ENCODE measurements at regions not wholly inside any gene's neighbourhood (a gene's known extent, or its start where the extent isn't known, plus 50 kb on each side); places are given as distances from the start of the nearest gene placed in this dataset.
A peak's percentile ranks its signal among the peaks of the same experiment; 100 is the strongest.

DNA sequence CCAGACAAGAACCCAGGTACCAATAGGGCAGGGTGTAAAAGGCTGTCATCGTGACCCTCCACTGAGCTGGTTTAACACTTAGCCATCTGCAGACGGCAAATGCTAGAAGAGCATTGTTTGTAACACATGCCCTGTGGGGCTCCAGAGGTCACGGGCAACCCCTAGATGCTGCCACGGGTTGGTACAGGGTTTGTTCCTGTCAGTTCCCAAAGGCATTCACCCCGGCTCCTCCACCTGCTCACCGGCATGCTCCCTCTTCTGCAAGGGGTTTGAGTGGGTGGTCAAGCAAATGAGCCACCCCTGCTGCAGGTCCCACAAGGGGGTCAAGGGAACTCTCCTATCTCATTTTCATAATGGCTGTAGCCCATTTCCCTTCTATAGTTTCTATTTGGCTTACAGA lies 229.3 kb downstream of the ZPLD1 start:
- H3K9me3 Mint-ChIP-seq (ENCODE audit: low read depth), result no peaks in the 10 kb centered on the region
- ChIA-PET CTCF (interaction anchor here (2.6 kb wide), 1 partner anchor 9 kb away, joined by 13 read pairs; no protein-coding TSS in a partner anchor), POLR2A (no interaction called here)
- no peak overlapping the region for H3K4me3 Mint-ChIP-seq
- intact Hi-C loops (cut with DNase I, micrococcal nuclease), result no loop called here
- no peak for ATAC-seq
- no peak overlapping the region for H3K27ac Mint-ChIP-seq
- no peaks in the 10 kb centered on the region for H3K4me1 Mint-ChIP-seq
- H3K27me3 Mint-ChIP-seq, result peaks cover 12% of the 10 kb centered on the region
- no peaks in the 10 kb centered on the region for H3K36me3 Mint-ChIP-seq (ENCODE audit: low read depth)
- no peak for DNase-seq

DNA sequence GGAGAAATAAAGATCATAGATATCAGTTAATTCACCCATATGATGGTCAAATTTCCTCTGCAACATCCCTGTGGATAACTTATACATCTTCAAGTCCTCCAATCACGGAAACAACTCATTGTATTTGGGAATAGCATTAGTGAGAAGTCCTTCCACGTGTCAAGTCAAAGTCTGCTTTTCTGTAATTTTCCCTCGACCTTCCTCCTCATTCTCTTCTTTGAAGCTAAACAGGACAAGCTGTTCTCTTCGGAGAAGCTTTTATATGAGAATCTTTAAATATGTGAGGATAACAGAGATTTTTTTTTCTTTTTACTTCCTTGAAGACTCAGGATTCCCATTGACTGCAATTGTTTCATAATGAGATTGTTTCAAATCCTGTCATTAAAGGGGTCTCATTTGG lies 230.4 kb downstream of the ZPLD1 start:
- no peak overlapping the region for H3K27ac Mint-ChIP-seq
- ChIA-PET CTCF (interaction anchor here (0.6 to 2.6 kb wide), 2 partner anchors 8 to 553 kb away, joined by 4 to 13 read pairs; no protein-coding TSS in a partner anchor), POLR2A (no interaction called here)
- no peak overlapping the region for H3K4me3 Mint-ChIP-seq
- ATAC-seq (no peak), DNase-seq (no peak)
- peaks cover 12% of the 10 kb centered on the region for H3K27me3 Mint-ChIP-seq
- H3K4me1 Mint-ChIP-seq, result no peaks in the 10 kb centered on the region
- no peaks in the 10 kb centered on the region for H3K36me3 Mint-ChIP-seq (ENCODE audit: low read depth)
- no peaks in the 10 kb centered on the region for H3K9me3 Mint-ChIP-seq (ENCODE audit: low read depth)
- intact Hi-C loops (cut with DNase I, micrococcal nuclease), result no loop called here

DNA sequence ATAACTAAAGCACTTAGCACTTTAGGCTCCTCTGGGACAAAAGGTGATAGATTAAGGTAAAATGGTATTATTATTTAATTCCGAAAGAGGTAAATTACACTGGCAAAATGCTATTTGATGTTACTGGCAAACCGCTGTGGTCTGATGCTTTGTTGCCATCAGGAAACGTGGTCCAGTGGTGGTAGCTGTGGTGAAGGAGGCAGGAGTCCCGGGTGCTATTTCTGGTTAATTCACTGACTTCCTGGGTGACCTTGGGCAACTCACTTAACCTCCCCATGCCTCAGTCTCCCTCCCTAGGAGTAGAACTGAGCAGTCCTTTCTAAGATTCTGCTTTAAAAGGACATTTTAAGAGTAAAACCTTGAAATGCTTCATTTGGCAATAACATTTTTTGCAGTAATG lies 233.4 kb downstream of the ZPLD1 start:
- intact Hi-C loops (cut with DNase I, micrococcal nuclease), result no loop called here
- H3K36me3 Mint-ChIP-seq (ENCODE audit: low read depth), result no peaks in the 10 kb centered on the region
- no peak overlapping the region for H3K27ac Mint-ChIP-seq
- no peak for ATAC-seq
- peaks cover 23% of the 10 kb centered on the region for H3K27me3 Mint-ChIP-seq
- DNase-seq, result no peak
- no peaks in the 10 kb centered on the region for H3K9me3 Mint-ChIP-seq (ENCODE audit: low read depth)
- H3K4me1 Mint-ChIP-seq, result no peaks in the 10 kb centered on the region
- POLR2A ChIA-PET, result no interaction called here
- CTCF ChIA-PET, result no interaction called here
- no peak overlapping the region for H3K4me3 Mint-ChIP-seq

DNA sequence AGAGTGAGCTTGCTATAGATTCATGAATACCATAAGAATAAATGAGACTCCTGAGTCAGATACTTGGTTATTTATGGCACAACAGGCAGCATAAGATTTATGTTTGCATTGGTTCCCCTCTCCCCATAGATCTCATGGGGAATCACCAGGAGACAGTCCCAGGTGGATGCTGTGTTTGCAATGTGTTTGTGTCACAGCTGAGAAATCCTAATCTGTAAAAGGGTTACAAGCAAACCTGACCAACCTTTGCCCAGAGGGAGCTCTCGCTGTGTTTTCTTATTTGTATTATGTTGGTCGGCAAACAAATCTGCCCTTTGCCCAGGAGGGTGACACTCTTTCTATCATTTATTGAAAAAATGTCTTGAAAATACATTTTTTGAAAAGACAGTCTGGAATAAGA lies 236.2 kb downstream of the ZPLD1 start:
- POLR2A ChIA-PET, result no interaction called here
- CTCF ChIA-PET, result interaction anchor here (0.6 to 2.3 kb wide), 5 partner anchors 10 to 1124 kb away, joined by 3 to 6 read pairs (median 4); no protein-coding TSS in a partner anchor
- Mint-ChIP-seq H3K9me3 (ENCODE audit: low read depth) (no peaks in the 10 kb centered on the region), H3K27ac (no peak overlapping the region), H3K4me1 (no peaks in the 10 kb centered on the region), H3K4me3 (no peak overlapping the region), H3K36me3 (ENCODE audit: low read depth) (no peaks in the 10 kb centered on the region), H3K27me3 (peaks cover 16% of the 10 kb centered on the region)
- ATAC-seq, result no peak
- intact Hi-C loops (cut with DNase I, micrococcal nuclease), result loop anchor here in 1 of 2 experiments (5.0 to 10.0 kb wide), 2 partner anchors 434 to 854 kb away; no protein-coding TSS in a partner anchor
- DNase-seq, result no peak

DNA sequence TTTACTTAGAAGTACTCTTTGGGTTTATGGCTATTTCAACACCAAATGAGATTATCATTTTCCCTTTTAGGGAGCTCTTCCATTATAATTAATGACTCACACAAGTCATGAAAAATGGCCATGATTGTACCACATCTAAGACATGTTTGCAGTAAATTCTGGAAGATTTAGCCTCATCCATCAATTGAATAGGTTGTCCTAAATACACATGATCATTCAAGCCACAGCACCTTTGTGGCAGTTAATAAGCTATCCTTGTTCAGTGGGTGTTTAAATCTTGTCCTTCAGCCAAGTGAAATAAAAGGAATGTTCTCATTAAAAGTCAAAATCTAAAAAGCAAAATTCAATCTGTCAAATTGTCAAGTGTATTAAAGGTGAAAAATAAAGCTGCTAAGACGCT lies 237.5 kb downstream of the ZPLD1 start:
- Mint-ChIP-seq H3K27ac (no peak overlapping the region), H3K27me3 (peaks cover 13% of the 10 kb centered on the region), H3K36me3 (ENCODE audit: low read depth) (no peaks in the 10 kb centered on the region), H3K9me3 (ENCODE audit: low read depth) (no peaks in the 10 kb centered on the region), H3K4me1 (no peaks in the 10 kb centered on the region), H3K4me3 (no peak overlapping the region)
- DNase-seq (no peak), ATAC-seq (no peak)
- intact Hi-C loops (cut with DNase I, micrococcal nuclease), result loop anchor here in 1 of 2 experiments (5.0 to 10.0 kb wide), 2 partner anchors 435 to 852 kb away; no protein-coding TSS in a partner anchor
- CTCF ChIA-PET, result interaction anchor here (0.6 to 2.2 kb wide), 11 partner anchors 7 to 1801 kb away, joined by 3 to 13 read pairs (median 4); no protein-coding TSS in a partner anchor
- POLR2A ChIA-PET, result no interaction called here

DNA sequence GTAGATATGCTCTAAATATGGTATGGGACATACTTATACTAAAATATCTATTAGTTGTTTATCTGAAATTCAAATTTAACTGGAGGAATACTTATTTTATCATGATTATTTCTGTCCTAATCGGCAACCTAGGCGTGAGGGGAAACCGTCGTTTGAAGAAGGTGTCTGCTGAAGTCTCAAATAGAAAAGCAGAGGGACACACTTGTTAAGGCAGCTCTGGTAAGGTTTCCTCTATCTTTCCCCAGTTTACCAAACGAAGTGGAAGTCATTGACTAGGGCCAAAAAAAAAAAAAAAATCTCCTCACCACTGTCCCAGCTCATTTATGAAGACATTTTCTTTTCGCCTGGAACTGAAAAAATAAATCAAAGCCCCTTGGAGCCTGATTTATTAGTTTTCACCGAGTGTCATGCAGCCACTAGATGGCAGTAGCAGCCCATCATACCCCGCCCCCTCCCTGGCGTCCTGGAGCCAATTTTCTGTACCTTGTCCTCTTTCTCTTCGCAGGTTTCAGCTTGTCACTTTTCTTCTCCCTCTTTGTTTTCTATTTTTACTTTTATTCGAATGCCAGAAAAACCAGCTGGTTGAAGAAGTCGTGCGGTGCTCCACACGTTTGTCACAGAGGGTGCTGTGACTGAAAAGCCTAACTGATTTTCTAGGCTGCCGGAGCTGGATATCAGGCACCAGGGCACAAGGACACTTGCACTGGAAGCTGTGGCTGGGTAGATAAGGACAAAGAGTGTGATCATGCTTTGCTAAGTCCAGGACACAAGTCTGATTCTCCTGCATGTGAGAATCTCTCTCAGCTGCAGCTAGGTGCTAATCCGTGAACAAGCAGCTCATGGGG lies 238.7 kb downstream of the ZPLD1 start:
- intact Hi-C loops (cut with DNase I, micrococcal nuclease), result loop anchor here in 1 of 2 experiments (5.0 to 10.0 kb wide), 2 partner anchors 436 to 851 kb away; no protein-coding TSS in a partner anchor
- DNase-seq (peak; percentile 80), ATAC-seq (peak; percentile 33)
- Mint-ChIP-seq H3K27ac (no peak overlapping the region), H3K4me1 (no peaks in the 10 kb centered on the region), H3K4me3 (no peak overlapping the region), H3K36me3 (ENCODE audit: low read depth) (no peaks in the 10 kb centered on the region), H3K27me3 (peaks cover 11% of the 10 kb centered on the region), H3K9me3 (ENCODE audit: low read depth) (no peaks in the 10 kb centered on the region)
- POLR2A ChIA-PET, result no interaction called here
- CTCF ChIA-PET, result interaction anchor here (0.6 to 2.2 kb wide), 20 partner anchors 9 to 1345 kb away, joined by 3 to 13 read pairs (median 3); no protein-coding TSS in a partner anchor

DNA sequence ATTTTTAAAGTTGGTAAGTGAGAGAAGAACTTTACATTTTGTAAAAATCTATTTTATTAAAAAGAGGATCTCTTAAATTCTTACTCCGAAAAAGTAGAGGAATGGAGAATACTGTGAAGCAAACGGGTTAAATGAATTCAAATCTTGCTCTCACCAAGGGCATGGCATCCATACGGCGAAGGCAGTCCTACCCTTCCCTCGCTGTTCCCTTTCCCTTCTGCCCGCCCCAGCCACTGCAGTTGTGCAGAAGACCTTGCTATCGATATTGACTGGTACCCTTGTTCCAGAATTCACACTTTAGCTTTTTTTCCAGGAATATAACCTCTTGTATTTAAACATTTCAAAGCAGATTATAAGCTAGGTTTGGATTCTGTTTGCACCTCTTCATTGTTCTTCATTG lies 239.5 kb downstream of the ZPLD1 start:
- no peaks in the 10 kb centered on the region for H3K36me3 Mint-ChIP-seq (ENCODE audit: low read depth)
- intact Hi-C loops (cut with DNase I, micrococcal nuclease), result loop anchor here in 1 of 2 experiments (5.0 to 10.0 kb wide), 2 partner anchors 437 to 851 kb away; no protein-coding TSS in a partner anchor
- no peak for ATAC-seq
- no peak overlapping the region for H3K4me3 Mint-ChIP-seq
- no peak overlapping the region for H3K27ac Mint-ChIP-seq
- no peak for DNase-seq
- POLR2A ChIA-PET, result interaction anchor here (0.6 to 1.0 kb wide), 2 partner anchors 13 to 1325 kb away, joined by 3 to 5 read pairs; no protein-coding TSS in a partner anchor
- CTCF ChIA-PET, result interaction anchor here (0.6 to 2.2 kb wide), 10 partner anchors 9 to 445 kb away, joined by 3 to 13 read pairs (median 5); no protein-coding TSS in a partner anchor
- H3K4me1 Mint-ChIP-seq, result no peaks in the 10 kb centered on the region
- H3K9me3 Mint-ChIP-seq (ENCODE audit: low read depth), result no peaks in the 10 kb centered on the region
- H3K27me3 Mint-ChIP-seq, result peaks cover 11% of the 10 kb centered on the region

DNA sequence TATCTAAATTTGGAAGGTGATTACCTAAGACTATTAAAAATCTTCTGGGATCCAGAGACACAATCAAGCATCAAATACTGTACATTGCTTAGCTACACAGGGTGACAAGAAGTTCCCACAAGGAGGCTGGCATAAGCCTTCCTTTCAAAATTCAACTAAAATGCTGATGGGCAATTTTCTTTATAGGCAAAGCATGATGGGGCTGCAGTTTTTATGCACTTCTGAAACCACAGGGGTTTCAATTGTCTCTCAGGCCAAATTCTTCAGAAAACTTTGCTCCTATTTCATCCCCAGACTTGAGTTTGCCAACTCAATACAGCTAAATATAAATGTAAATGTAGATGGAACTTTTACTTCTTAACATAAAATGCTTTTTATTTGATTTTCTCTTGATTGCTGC lies 241.6 kb downstream of the ZPLD1 start:
- CTCF ChIA-PET, result no interaction called here
- intact Hi-C loops (cut with DNase I, micrococcal nuclease), result loop anchor here in 1 of 2 experiments (10.0 kb wide), 1 partner anchor 848 kb away; no protein-coding TSS in a partner anchor
- Mint-ChIP-seq H3K4me1 (no peaks in the 10 kb centered on the region), H3K4me3 (no peak overlapping the region), H3K27ac (no peak overlapping the region), H3K36me3 (ENCODE audit: low read depth) (no peaks in the 10 kb centered on the region), H3K27me3 (peaks cover 12% of the 10 kb centered on the region), H3K9me3 (ENCODE audit: low read depth) (no peaks in the 10 kb centered on the region)
- POLR2A ChIA-PET, result no interaction called here
- no peak for ATAC-seq
- no peak for DNase-seq

DNA sequence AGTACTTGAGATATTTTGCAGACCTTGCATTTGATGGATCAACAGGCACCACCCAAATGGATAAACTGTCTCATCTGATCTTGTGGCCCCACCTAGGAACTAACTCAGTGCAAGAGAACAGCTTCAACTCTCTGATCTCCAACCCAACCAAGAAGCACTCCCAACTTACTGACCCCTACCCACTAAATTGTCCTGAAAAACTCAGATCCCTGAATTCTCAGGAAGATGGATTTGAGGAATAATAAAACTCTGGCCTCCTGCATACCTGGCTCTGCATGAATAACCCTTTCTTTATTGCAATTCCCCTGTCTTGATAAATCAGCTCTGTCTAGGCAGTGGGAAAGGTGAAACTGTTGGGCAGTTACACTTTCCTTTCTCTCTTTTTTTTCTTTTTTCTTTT lies 247.9 kb downstream of the ZPLD1 start:
- ChIA-PET POLR2A (no interaction called here), CTCF (no interaction called here)
- H3K9me3 Mint-ChIP-seq (ENCODE audit: low read depth), result no peaks in the 10 kb centered on the region
- intact Hi-C loops (cut with DNase I, micrococcal nuclease), result no loop called here
- ATAC-seq, result no peak
- no peaks in the 10 kb centered on the region for H3K4me1 Mint-ChIP-seq
- no peak for DNase-seq
- H3K27me3 Mint-ChIP-seq, result peaks cover 17% of the 10 kb centered on the region
- no peak overlapping the region for H3K4me3 Mint-ChIP-seq
- no peaks in the 10 kb centered on the region for H3K36me3 Mint-ChIP-seq (ENCODE audit: low read depth)
- H3K27ac Mint-ChIP-seq, result no peak overlapping the region

DNA sequence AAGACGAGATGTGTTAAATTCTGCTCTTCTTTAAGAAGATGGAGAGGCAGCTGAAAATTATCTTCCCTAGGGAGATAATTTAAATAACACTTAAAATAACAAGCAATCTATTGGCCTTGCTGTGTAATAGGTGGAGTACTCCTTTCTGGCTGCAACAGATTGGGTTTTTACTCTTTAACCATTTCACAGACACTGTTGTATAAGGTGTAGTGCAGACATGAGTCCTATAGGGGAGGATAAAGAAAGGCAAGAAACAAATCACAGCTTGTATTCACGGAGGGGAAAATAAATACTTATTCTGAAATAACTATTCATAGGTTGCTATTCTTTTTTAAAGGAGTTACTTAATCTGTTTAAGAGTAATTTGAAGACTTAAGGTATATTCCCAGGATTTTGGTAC lies 252.0 kb downstream of the ZPLD1 start:
- intact Hi-C loops (cut with DNase I, micrococcal nuclease), result no loop called here
- peaks cover 14% of the 10 kb centered on the region for H3K27me3 Mint-ChIP-seq
- no peaks in the 10 kb centered on the region for H3K36me3 Mint-ChIP-seq (ENCODE audit: low read depth)
- H3K27ac Mint-ChIP-seq, result no peak overlapping the region
- ChIA-PET POLR2A (no interaction called here), CTCF (interaction anchor here (1.3 kb wide), 1 partner anchor 12 kb away, joined by 9 read pairs; no protein-coding TSS in a partner anchor)
- DNase-seq (no peak), ATAC-seq (no peak)
- no peaks in the 10 kb centered on the region for H3K4me1 Mint-ChIP-seq
- H3K4me3 Mint-ChIP-seq, result no peak overlapping the region
- H3K9me3 Mint-ChIP-seq (ENCODE audit: low read depth), result no peaks in the 10 kb centered on the region

DNA sequence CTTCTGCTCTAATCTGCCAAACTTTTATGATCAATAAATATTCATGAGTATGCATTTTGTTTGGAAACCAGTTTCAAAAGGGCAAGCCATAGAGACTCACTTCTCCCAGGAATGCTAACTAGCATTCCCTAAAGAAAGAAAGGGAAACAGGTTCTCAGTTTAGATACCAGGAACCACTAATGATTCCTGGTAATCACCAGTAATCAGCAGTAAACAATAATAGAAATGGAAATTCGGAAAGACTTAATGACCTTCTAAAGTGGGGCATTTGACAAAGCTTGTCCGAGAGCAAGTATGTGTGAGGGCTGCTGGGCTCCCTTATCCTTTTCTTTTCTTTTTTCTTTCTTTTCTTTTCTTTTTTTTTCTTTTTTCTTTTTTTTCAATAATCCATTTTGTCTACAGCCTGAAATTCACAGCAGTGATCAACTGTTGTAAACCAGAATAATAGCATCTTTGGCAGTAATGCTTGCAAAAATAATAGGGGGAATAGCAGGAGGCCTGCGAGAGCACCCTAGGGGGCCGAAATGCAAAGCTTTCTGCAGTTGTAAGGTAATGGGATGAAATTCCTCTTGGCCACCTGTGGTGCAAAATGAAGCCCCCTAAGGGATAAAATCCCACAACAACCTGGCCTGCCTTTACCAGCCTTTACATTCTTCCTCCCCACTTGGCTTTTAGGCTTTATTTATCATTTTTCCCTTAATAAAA lies 253.2 kb downstream of the ZPLD1 start:
- intact Hi-C loops (cut with DNase I, micrococcal nuclease), result no loop called here
- no peaks in the 10 kb centered on the region for H3K36me3 Mint-ChIP-seq (ENCODE audit: low read depth)
- POLR2A ChIA-PET, result no interaction called here
- H3K27me3 Mint-ChIP-seq, result peaks cover 10% of the 10 kb centered on the region
- H3K4me3 Mint-ChIP-seq, result no peak overlapping the region
- H3K4me1 Mint-ChIP-seq, result no peaks in the 10 kb centered on the region
- no peaks in the 10 kb centered on the region for H3K9me3 Mint-ChIP-seq (ENCODE audit: low read depth)
- DNase-seq (no peak), ATAC-seq (no peak)
- CTCF ChIA-PET, result no interaction called here
- H3K27ac Mint-ChIP-seq, result no peak overlapping the region
